ENCODE measurements at regions not wholly inside any gene's neighbourhood (a gene's known extent, or its start where the extent isn't known, plus 50 kb on each side); places are given as distances from the start of the nearest gene placed in this dataset.
"Not testable (repeated sequence)": the region's sequence is repeated elsewhere in the genome, so short reads cannot be mapped to it uniquely, and the experiment has no call there.

DNA sequence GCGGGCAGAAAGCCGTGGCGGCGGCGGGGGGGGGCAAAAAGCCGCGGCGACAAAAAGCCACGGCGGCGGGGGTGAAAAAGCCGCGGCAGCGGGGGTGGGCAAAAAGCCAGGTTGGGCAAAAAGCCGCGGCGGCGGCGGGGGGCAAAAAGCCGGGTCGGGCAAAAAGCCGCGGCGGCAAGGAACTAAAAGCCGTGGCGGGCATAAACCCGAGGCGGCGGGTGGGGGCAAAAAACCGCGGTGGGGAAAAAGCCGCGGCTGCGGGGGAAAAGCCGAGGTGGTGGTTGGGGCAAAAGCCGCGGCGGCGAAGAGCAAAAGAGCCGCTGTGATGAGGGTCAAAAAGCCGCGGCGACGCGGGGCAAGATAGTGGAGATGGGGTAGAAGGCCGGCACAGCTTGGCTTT lies 1834.2 kb downstream of the FOXD4L5 start:
- H3K4me3 Mint-ChIP-seq; H3K4me1 Mint-ChIP-seq (ENCODE audit: low read depth); H3K9me3 Mint-ChIP-seq; H3K36me3 Mint-ChIP-seq (ENCODE audit: insufficient read depth in 2 of 2); ATAC-seq (replicated peaks in 1 of 2); H3K27me3 Mint-ChIP-seq (ENCODE audit: low read depth); H3K27ac Mint-ChIP-seq; DNase-seq: not testable (repeated sequence)

DNA sequence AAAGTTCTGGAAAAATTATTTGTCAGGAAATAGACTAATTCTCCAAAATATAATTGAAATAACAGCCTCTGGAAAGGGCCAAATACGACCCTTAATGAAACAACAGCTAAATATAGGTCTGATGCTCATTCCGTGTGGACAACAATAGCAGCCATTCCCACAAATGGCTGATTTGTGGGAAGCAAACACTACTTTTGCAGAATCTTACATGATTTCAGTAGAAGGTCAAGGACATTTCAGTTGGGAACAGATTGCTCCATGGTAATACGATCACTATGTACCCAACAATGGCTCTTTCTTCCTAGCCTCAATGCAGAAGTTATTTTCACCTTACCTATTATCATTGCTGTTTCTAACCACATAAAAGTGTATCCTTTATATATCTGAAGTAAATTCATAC lies 1859.9 kb downstream of the FOXD4L5 start:
- ATAC-seq (replicated peaks in 1 of 2); H3K9me3 Mint-ChIP-seq; H3K4me3 Mint-ChIP-seq; H3K36me3 Mint-ChIP-seq (ENCODE audit: insufficient read depth in 2 of 2); H3K4me1 Mint-ChIP-seq (ENCODE audit: low read depth); DNase-seq; H3K27me3 Mint-ChIP-seq (ENCODE audit: low read depth); H3K27ac Mint-ChIP-seq: not testable (repeated sequence)

DNA sequence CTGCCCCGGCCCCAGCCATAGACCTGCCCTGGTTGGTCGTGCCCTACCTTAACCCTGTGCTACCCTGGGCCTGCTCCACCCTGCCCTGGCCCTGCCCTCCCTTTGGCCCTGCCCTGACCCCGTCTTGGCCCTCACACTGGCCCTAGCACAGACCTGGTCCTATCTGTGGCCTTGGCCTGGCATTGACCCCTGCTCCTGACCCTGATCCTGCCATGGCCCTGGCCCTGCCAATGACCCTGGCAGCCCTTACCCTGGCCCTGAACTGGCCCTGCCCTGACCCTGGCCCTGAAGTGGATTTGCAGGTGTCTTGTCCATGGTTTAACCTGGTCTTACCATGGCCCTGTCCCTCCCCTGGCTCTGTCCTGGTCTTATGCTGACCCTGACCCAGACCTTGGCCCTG lies 1894.1 kb downstream of the FOXD4L5 start:
- H3K27ac Mint-ChIP-seq; H3K4me1 Mint-ChIP-seq (ENCODE audit: low read depth); H3K27me3 Mint-ChIP-seq (ENCODE audit: low read depth); H3K36me3 Mint-ChIP-seq (ENCODE audit: insufficient read depth in 2 of 2); H3K9me3 Mint-ChIP-seq; ATAC-seq (replicated peaks in 1 of 2); DNase-seq; H3K4me3 Mint-ChIP-seq: not testable (repeated sequence)

DNA sequence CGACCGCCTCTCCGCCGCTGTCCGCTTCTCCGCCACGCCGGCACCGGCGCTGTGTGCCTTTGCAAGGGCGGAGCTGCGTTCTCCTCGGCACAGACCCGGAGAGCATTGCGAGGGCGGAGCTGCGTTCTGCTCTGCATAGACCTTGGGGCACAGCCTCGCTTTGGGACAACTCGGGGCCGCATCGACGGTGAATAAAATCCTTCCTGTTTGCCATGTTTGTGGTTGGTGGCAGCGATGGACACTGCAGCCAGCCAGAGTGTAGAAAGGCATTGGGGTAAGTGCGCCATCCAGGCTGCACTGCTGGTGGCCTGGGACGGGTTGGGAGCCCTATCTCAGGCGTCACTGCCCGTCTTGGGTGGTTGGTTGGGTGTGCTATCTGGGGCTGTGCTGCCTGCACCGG lies 1899.5 kb downstream of the FOXD4L5 start:
- not testable (repeated sequence) for H3K9me3 Mint-ChIP-seq; ATAC-seq (replicated peaks in 1 of 2); H3K27ac Mint-ChIP-seq; DNase-seq; H3K4me1 Mint-ChIP-seq (ENCODE audit: low read depth); H3K36me3 Mint-ChIP-seq (ENCODE audit: insufficient read depth in 2 of 2); H3K27me3 Mint-ChIP-seq (ENCODE audit: low read depth); H3K4me3 Mint-ChIP-seq

DNA sequence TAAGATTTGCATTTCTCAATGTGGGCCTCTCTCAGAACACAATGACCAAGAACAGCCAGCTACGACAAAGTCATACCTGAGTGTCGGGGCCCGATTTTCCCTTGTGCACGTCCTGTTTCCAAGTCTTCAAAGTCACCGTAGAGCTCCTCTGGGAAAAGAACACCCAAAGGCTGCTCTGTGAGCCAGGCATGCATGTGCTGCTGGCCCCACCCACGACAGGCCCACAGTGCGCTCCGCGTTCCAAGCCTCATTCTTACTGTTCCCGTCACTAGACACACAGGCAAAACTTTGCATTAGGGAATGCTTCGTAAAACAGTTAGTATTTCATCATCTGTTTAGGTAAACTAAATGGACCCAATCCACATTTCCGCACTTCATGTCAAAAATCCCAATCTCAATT lies 1905.1 kb downstream of the FOXD4L5 start:
- DNase-seq; H3K4me3 Mint-ChIP-seq; H3K27ac Mint-ChIP-seq; H3K36me3 Mint-ChIP-seq (ENCODE audit: insufficient read depth in 2 of 2); H3K27me3 Mint-ChIP-seq (ENCODE audit: low read depth); H3K4me1 Mint-ChIP-seq (ENCODE audit: low read depth); ATAC-seq (replicated peaks in 1 of 2); H3K9me3 Mint-ChIP-seq: not testable (repeated sequence)

DNA sequence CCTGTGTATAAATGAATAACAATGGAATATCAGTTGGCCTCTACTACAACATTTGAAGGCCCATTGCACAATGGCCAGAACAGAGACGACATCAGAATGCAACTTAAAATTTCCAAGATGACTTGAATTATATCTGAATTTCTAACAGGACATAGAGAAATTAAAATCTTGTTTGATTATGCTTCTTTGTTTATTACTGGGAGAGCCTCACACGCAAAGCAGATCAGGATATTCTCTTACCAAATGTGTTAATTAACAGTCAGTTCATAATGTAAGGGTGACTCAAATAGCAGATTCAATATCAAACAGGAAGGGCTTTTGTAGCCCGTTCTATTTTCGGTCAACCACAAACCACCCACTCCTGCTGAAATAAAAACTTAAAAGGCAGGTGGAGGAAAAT lies 1930.8 kb downstream of the FOXD4L5 start:
- not testable (repeated sequence) for H3K9me3 Mint-ChIP-seq; DNase-seq; H3K36me3 Mint-ChIP-seq (ENCODE audit: insufficient read depth in 2 of 2); H3K4me1 Mint-ChIP-seq (ENCODE audit: low read depth); ATAC-seq (replicated peaks in 1 of 2); H3K27me3 Mint-ChIP-seq (ENCODE audit: low read depth)
- peak overlapping the region in 1 of 2 donors; percentile 81 for H3K4me3 Mint-ChIP-seq
- H3K27ac Mint-ChIP-seq = peak overlapping the region; percentile 83

DNA sequence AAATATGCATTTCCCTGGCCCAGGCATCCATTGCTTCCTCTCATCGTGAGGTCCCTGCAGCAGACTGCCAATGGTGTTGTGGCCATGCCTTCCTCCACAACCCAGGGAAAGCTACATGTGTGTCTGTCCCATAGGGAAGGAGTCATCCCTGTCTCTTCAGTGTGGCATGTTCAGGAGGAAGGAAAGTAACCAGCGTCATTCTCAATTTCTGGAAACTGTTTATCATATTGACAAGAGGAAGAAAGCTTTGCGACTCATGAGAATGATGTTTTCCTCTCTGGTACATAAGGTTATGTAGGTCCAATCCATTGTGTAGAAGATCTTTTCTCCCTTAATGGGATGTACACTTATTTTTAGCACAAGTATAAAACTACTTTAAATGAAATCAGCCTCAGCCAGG lies 1937.7 kb downstream of the FOXD4L5 start:
- H3K4me1 Mint-ChIP-seq (ENCODE audit: low read depth); H3K9me3 Mint-ChIP-seq; DNase-seq; H3K27me3 Mint-ChIP-seq (ENCODE audit: low read depth); H3K36me3 Mint-ChIP-seq (ENCODE audit: insufficient read depth in 2 of 2); H3K27ac Mint-ChIP-seq; ATAC-seq (replicated peaks in 1 of 2): not testable (repeated sequence)
- H3K4me3 Mint-ChIP-seq = peak overlapping the region in 1 of 2 donors; percentile 17

DNA sequence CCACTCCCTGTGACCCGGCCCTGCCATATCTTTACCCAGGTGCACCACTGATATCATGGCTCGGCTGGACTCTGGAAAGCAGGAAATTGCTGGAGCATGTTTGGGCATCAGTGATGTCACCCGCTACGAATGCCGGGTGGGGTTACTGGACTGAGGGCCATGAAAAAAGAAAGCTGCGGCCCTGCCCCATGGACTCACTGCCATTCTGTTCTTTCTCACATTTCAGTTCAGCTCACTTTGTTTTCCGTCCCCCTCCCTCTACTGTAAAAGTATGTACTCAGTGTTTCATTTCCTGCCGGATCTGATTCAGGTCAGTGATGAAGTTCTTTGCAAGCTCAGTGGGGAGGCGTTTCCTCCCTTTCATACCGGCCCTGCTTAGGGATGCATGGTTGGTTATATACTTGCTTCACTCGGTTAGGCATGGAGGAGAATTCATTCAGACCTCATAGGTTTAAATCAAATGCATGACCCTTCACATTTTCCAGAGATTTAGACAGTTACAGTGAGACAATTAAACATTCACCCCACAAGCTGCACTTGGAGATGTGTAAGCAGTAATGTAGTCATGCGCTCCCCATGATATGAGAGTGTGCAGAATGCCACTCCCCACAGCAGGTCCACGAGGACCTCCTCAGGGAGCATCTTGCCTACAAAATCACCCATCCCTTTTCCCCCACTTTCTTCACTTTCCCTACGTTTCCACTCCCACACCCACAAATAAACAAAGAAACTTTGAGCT lies 1938.5 kb downstream of the FOXD4L5 start:
- peak; percentile 30 to 53 for DNase-seq
- peak overlapping the region; percentile 18 for H3K27ac Mint-ChIP-seq
- not testable (repeated sequence) for H3K4me1 Mint-ChIP-seq (ENCODE audit: low read depth); ATAC-seq (replicated peaks in 1 of 2); H3K27me3 Mint-ChIP-seq (ENCODE audit: low read depth); H3K36me3 Mint-ChIP-seq (ENCODE audit: insufficient read depth in 2 of 2); H3K9me3 Mint-ChIP-seq
- H3K4me3 Mint-ChIP-seq = peak overlapping the region; percentile 47 to 59

DNA sequence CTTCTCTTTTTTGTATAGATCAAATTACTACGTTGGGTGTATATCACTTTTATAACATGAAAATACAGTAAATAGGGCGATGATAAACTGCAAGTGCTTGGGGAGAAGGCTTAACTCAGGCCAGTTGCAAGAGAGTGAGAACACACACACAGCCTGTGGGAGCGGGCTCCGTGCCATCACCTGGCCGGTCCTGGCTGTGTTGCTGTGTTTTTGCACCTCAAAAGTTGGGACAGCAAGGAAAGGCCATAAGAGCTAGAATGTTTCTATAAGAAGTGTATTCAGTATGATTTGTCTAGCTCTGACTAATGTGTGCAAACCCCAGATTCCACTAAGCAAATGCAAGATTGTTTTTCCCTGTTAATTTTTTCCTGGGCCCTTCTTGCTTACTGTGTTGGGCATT lies 1940.6 kb downstream of the FOXD4L5 start:
- not testable (repeated sequence) for H3K27me3 Mint-ChIP-seq (ENCODE audit: low read depth); H3K27ac Mint-ChIP-seq; H3K4me3 Mint-ChIP-seq; DNase-seq; H3K4me1 Mint-ChIP-seq (ENCODE audit: low read depth); ATAC-seq (replicated peaks in 1 of 2); H3K9me3 Mint-ChIP-seq; H3K36me3 Mint-ChIP-seq (ENCODE audit: insufficient read depth in 2 of 2)

DNA sequence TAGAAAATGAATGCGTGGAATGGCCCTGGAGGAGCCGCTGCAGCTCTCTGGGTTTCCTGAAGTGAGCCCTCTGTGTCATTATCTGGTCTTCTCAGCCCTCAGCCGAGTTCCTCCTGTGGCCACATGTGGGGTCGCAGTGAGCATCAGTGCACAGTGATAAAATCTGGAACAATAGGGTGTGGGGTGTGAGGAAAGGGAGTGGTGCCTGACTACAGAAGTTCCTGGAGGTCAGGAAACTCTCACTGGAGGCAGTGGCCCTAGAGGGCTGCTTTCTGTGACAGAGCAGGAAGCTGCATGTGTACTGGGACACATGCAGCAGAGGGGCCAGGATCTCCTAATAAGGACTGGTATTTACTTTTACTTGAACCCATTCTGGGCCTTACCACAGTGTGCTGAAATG lies 1942.5 kb downstream of the FOXD4L5 start:
- H3K4me3 Mint-ChIP-seq; H3K27me3 Mint-ChIP-seq (ENCODE audit: low read depth); ATAC-seq (replicated peaks in 1 of 2); H3K36me3 Mint-ChIP-seq (ENCODE audit: insufficient read depth in 2 of 2); H3K9me3 Mint-ChIP-seq; DNase-seq; H3K27ac Mint-ChIP-seq: not testable (repeated sequence)
- peaks cover 17% of the 10 kb centered on the region for H3K4me1 Mint-ChIP-seq (ENCODE audit: low read depth)

DNA sequence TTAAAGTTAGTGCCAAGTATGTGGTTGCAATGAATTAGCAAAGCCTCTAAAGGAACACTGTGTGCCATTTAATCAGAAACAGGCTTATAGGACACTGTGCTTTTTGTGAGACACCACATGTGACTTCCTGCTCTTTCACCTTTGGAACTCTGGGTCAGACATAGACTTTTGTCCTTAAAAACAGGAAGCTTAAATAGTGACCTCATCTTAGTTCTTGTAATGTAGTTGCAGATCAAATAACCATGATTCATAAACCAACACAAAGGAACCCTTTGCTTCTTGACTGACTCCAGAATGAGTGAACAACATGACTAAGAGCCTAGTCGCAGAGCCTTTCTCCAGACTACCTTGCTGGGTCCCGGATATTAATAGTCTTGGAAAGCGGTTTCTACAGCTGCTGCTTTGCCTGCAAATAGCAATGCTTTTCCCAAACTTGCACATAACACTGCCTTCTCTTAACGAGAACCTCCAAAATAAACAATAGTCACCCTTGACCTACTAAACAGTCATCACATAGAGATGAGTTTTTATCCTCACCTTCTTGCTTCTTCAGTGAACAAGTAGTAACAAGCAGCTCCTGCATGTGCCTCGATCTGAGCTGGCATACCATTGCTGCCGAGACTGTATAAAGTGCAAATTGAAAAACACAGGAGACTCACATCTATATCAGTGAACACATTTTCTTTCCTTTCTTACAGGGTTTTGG lies 1947.0 kb downstream of the FOXD4L5 start:
- H3K9me3 Mint-ChIP-seq; ATAC-seq (replicated peaks in 1 of 2); H3K27me3 Mint-ChIP-seq (ENCODE audit: low read depth); H3K36me3 Mint-ChIP-seq (ENCODE audit: insufficient read depth in 2 of 2); H3K4me1 Mint-ChIP-seq (ENCODE audit: low read depth): not testable (repeated sequence)
- Mint-ChIP-seq H3K27ac (peak overlapping the region; percentile 87), H3K4me3 (peak overlapping the region in 1 of 2 donors; percentile 34)
- peak; percentile 12 to 19 for DNase-seq

DNA sequence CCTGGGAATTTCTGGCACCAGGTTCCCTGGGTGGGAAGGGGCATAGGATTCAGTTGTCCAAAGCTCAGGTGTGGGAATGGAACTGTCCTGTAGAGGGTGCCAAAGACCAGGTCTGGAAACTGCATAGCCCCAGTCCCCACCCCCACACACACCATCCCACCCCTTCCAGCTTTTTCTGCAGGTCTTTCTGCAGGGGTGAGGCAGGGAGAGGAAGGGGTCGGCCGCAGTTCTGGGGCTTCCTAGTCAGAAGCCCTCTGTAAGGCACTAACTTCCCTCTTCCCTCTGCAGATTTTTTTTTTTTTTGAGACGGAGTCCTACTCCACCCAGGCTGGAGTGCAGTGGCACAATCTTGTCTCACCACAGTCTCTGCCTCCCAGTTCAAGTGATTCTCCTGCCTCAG lies 1949.7 kb downstream of the FOXD4L5 start:
- not testable (repeated sequence) for H3K4me3 Mint-ChIP-seq; H3K36me3 Mint-ChIP-seq (ENCODE audit: insufficient read depth in 2 of 2); H3K27ac Mint-ChIP-seq; DNase-seq; H3K4me1 Mint-ChIP-seq (ENCODE audit: low read depth); H3K27me3 Mint-ChIP-seq (ENCODE audit: low read depth); H3K9me3 Mint-ChIP-seq; ATAC-seq (replicated peaks in 1 of 2)

DNA sequence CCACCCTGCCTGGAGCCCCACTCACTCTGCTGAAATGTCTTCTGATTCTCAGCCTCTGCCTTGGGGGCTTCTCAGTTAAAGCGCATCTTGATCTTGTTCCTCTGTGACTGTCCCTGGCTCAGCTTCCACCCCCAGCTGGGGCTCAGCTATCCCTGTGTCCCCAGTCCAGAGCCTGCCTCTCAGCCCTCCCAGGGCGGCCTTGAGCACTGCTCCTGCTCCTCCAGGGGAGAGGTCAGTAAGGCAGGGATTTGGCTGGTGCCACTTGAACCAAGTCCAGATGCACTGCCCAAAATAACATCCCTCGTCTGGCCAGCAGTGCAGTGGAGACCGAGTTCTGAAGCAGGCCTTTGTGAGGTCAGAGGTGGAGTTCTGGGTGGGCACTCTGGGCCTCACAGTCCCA lies 1950.8 kb downstream of the FOXD4L5 start:
- not testable (repeated sequence) for H3K4me3 Mint-ChIP-seq; H3K27me3 Mint-ChIP-seq (ENCODE audit: low read depth); H3K9me3 Mint-ChIP-seq; H3K36me3 Mint-ChIP-seq (ENCODE audit: insufficient read depth in 2 of 2); H3K4me1 Mint-ChIP-seq (ENCODE audit: low read depth); ATAC-seq (replicated peaks in 1 of 2); DNase-seq; H3K27ac Mint-ChIP-seq

DNA sequence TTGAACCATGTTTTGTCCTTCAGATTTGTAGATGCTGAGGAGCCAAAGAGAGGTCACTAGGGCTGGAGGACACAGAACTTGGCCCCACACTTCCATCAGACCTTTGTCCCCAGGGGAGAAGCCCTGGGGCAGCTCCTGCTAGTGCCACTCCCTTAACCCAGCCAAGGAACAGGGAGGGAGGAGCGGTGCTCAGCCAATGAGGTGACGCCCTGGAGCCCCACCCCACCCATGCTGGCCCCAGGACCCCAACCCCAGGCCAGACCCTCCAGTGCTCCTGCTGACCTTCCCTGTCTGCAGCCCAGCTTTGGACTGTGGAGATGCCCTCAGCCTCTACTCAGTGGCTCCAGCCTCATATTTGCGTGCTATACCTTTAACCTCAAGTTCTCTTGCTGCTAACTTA lies 1951.9 kb downstream of the FOXD4L5 start:
- not testable (repeated sequence) for H3K4me1 Mint-ChIP-seq (ENCODE audit: low read depth); H3K4me3 Mint-ChIP-seq; DNase-seq; H3K27ac Mint-ChIP-seq; H3K36me3 Mint-ChIP-seq (ENCODE audit: insufficient read depth in 2 of 2); H3K27me3 Mint-ChIP-seq (ENCODE audit: low read depth); H3K9me3 Mint-ChIP-seq; ATAC-seq (replicated peaks in 1 of 2)

Data from activated T-cell treated with anti-CD3 and anti-CD28 coated beads, Interleukin-2, amount 50 U/mL, for 72 hours (primary cell).